ENCODE measurements at regions not wholly inside any gene's neighbourhood (a gene's known extent, or its start where the extent isn't known, plus 50 kb on each side); places are given as distances from the start of the nearest gene placed in this dataset.
"Not testable (repeated sequence)": the region's sequence is repeated elsewhere in the genome, so short reads cannot be mapped to it uniquely, and the experiment has no call there.

GRCh38 chr5:124527220-124527991 is 219.0 kb downstream of the ZNF608 start:
- no peak for TF ChIP-seq POLR2A (IDR thresholded peaks at IDR 0.05)
- TF ChIP-seq, protein P1, sequence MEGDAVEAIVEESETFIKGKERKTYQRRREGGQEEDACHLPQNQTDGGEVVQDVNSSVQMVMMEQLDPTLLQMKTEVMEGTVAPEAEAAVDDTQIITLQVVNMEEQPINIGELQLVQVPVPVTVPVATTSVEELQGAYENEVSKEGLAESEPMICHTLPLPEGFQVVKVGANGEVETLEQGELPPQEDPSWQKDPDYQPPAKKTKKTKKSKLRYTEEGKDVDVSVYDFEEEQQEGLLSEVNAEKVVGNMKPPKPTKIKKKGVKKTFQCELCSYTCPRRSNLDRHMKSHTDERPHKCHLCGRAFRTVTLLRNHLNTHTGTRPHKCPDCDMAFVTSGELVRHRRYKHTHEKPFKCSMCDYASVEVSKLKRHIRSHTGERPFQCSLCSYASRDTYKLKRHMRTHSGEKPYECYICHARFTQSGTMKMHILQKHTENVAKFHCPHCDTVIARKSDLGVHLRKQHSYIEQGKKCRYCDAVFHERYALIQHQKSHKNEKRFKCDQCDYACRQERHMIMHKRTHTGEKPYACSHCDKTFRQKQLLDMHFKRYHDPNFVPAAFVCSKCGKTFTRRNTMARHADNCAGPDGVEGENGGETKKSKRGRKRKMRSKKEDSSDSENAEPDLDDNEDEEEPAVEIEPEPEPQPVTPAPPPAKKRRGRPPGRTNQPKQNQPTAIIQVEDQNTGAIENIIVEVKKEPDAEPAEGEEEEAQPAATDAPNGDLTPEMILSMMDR (IDR thresholded peaks at IDR 0.05 in 8 of 11, conservative IDR thresholded peaks at IDR 0.05 in 3 of 11), result no peak
- no peak for TF ChIP-seq POLR2AphosphoS5 (IDR thresholded peaks at IDR 0.05)
- WGBS, 5 donors, result 73 to 88% (median 86%) methylated on average over 8 of the region's 8 CpGs
- Histone ChIP-seq H3K27me3 (replicated peaks in 1 of 7) (no peaks in the 10 kb centered on the region), H3K9me3 (no peaks in the 10 kb centered on the region), H3K27ac (no peak overlapping the region), H3K4me1 (peaks cover 0 to 9% (median 0%) of the 10 kb centered on the region in 6 donors), H3K4me3 (no peak overlapping the region), H3K36me3 (no peaks in the 10 kb centered on the region)
- DNase-seq, result no peak
- intact Hi-C loops (cut with DNase I; ENCODE audit: low total_unique reads), result no loop called here

- intact Hi-C loops (cut with DNase I; ENCODE audit: low total_unique reads); H3K9me3 ChIP-seq: not testable (repeated sequence)
- WGBS, 5 donors, result 83 to 100% (median 92%) methylated on average over 2 to 4 of the region's 4 CpGs
Observed at GRCh38 chr5:124526079-124526478, 220.4 kb downstream of the ZNF608 start.

GRCh38 chr5:124524552-124525232 is 221.7 kb downstream of the ZNF608 start:
- Histone ChIP-seq H3K4me3 (no peak overlapping the region), H3K4me1 (peaks cover 0 to 11% (median under 1%) of the 10 kb centered on the region in 6 donors), H3K27ac (no peak overlapping the region), H3K9me3 (no peaks in the 10 kb centered on the region), H3K36me3 (no peaks in the 10 kb centered on the region), H3K27me3 (replicated peaks in 1 of 7) (no peaks in the 10 kb centered on the region)
- TF ChIP-seq, protein P1 (IDR thresholded peaks at IDR 0.05 in 8 of 11, conservative IDR thresholded peaks at IDR 0.05 in 3 of 11), result peak in 9 of 11 experiments; percentile 22 to 55 (median 36)
- TF ChIP-seq POLR2AphosphoS5 (IDR thresholded peaks at IDR 0.05) (no peak), POLR2A (IDR thresholded peaks at IDR 0.05) (no peak)
- DNase-seq, result no peak
- WGBS, 5 donors, result 67 to 79% (median 73%) methylated on average over 6 of the region's 6 CpGs
- intact Hi-C loops (cut with DNase I; ENCODE audit: low total_unique reads), result no loop called here

More at GRCh38 chr5:124526079-124526478, 220.4 kb downstream of the ZNF608 start:
- H3K36me3 ChIP-seq; DNase-seq; H3K4me3 ChIP-seq; H3K27me3 ChIP-seq (replicated peaks in 1 of 7); H3K27ac ChIP-seq; H3K4me1 ChIP-seq: not testable (repeated sequence)

GRCh38 chr5:124523897-124524296 is 222.5 kb downstream of the ZNF608 start:
- TF ChIP-seq POLR2AphosphoS5 (IDR thresholded peaks at IDR 0.05) (no peak), POLR2A (IDR thresholded peaks at IDR 0.05) (no peak)
- TF ChIP-seq, protein P1 (IDR thresholded peaks at IDR 0.05 in 8 of 11, conservative IDR thresholded peaks at IDR 0.05 in 3 of 11), result no peak
- no peaks in the 10 kb centered on the region for H3K27me3 ChIP-seq (replicated peaks in 1 of 7)
- intact Hi-C loops (cut with DNase I; ENCODE audit: low total_unique reads), result no loop called here
- H3K27ac ChIP-seq, result no peak overlapping the region
- H3K36me3 ChIP-seq, result no peaks in the 10 kb centered on the region
- 90 to 98% (median 94%) methylated on average over 5 of the region's 5 CpGs for WGBS, 5 donors
- H3K4me3 ChIP-seq, result no peak overlapping the region
- H3K9me3 ChIP-seq, result no peaks in the 10 kb centered on the region
- H3K4me1 ChIP-seq, result peaks cover 0 to 19% (median 4%) of the 10 kb centered on the region in 6 donors
- DNase-seq, result no peak

Data from spleen (tissue), 11 donors.